ENCODE measurements at regions not wholly inside any gene's neighbourhood (a gene's known extent, or its start where the extent isn't known, plus 50 kb on each side); places are given as distances from the start of the nearest gene placed in this dataset.

DNA sequence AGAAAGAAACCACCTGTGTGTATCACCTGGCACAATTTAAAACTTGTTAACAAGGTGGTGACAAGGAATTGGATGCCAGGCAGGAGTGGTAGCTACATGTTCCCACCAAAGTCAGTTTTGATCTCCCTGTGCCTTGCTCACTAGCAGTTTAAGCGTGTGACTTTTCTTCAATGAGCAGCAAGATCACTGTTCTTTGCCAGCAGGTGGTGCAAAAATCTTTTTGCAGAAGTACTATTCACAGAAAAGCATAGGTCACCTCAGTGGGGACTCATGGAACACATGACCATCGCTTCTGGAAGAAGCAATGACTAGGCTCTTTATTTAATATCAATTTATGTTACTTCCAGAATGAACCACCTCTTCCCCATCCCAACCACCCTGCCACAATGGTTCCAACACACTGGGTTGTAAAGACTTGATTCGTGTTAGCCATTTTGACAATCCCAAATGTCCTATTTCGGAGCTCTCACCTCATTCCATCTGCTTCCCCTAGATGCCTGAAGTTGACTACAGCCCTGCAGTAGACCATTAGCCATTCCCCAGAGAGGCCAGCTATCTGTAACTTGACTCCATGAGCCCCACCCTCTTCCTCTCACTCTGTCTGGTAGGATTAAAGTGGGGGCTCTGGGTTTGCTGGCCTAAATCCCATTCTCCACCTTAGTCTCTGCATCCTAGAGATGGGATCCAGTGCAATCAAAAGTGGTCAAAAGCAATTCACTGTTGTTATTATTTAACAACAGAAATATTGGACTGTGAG lies 59.1 kb upstream of the TNFRSF19 start:
- TF ChIP-seq POLR2A (IDR thresholded peaks at IDR 0.05), result no peak
- TF ChIP-seq, protein P1, sequence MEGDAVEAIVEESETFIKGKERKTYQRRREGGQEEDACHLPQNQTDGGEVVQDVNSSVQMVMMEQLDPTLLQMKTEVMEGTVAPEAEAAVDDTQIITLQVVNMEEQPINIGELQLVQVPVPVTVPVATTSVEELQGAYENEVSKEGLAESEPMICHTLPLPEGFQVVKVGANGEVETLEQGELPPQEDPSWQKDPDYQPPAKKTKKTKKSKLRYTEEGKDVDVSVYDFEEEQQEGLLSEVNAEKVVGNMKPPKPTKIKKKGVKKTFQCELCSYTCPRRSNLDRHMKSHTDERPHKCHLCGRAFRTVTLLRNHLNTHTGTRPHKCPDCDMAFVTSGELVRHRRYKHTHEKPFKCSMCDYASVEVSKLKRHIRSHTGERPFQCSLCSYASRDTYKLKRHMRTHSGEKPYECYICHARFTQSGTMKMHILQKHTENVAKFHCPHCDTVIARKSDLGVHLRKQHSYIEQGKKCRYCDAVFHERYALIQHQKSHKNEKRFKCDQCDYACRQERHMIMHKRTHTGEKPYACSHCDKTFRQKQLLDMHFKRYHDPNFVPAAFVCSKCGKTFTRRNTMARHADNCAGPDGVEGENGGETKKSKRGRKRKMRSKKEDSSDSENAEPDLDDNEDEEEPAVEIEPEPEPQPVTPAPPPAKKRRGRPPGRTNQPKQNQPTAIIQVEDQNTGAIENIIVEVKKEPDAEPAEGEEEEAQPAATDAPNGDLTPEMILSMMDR (IDR thresholded peaks at IDR 0.05), result peak in 4 of 6 experiments; percentile 32 to 54 (median 36)
